Neural progenitor cell (in vitro differentiated cells): ENCODE measurements at regions not wholly inside any gene's neighbourhood (a gene's known extent, or its start where the extent isn't known, plus 50 kb on each side); places are given as distances from the start of the nearest gene placed in this dataset.

Source experiments
- EZH2phosphoT487 ChIP-seq: fragments of 200-600 bp; sonication (generic); IDR thresholded peaks from 2 replicates; pipeline ENCODE4 v1.6.1; 2017; ENCODE audit warnings: antibody characterized with exemption
- TF ChIP-seq, protein P1 (sequence below): fragments of 200-600 bp; sonication (generic); IDR thresholded peaks from 2 replicates; pipeline ENCODE4 v1.5.1; 2017; ENCODE audit warnings: antibody characterized with exemption, mild to moderate bottlenecking

DNA sequence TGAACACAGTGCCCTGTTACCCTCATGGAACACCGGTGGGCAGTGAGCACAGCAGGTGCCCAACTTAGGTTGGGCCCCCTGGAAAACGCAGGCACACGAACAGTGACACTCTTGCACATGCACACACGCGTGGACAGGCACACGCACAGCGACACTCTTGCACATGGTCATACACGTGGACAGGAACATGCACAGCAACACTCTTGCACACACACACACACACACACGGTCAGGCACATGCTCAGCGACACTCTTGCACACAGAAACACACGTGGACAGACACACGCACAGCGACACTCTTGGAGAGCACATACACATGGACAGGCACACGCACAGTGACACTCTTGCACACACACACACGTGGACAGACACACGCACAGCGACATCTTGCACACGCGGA, 559.4 kb upstream of the ADAMTS16 start:
- TF ChIP-seq, protein P1, sequence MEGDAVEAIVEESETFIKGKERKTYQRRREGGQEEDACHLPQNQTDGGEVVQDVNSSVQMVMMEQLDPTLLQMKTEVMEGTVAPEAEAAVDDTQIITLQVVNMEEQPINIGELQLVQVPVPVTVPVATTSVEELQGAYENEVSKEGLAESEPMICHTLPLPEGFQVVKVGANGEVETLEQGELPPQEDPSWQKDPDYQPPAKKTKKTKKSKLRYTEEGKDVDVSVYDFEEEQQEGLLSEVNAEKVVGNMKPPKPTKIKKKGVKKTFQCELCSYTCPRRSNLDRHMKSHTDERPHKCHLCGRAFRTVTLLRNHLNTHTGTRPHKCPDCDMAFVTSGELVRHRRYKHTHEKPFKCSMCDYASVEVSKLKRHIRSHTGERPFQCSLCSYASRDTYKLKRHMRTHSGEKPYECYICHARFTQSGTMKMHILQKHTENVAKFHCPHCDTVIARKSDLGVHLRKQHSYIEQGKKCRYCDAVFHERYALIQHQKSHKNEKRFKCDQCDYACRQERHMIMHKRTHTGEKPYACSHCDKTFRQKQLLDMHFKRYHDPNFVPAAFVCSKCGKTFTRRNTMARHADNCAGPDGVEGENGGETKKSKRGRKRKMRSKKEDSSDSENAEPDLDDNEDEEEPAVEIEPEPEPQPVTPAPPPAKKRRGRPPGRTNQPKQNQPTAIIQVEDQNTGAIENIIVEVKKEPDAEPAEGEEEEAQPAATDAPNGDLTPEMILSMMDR = no peak
- no peak for TF ChIP-seq EZH2phosphoT487
